Activated CD8-positive, alpha-beta T cell treated with anti-CD3 and anti-CD28 coated beads for 36 hours (primary cell): ENCODE measurements at regions not wholly inside any gene's neighbourhood (a gene's known extent, or its start where the extent isn't known, plus 50 kb on each side); places are given as distances from the start of the nearest gene placed in this dataset.

ENCODE experiments used
- ATAC-seq: fragments of 200-7000 bp; cut with Tn5 transposase; one replicate; pipeline ENCODE4 v1.10.0; 2021; ENCODE audit warnings: mild to moderate bottlenecking, moderate library complexity
- CTCF ChIA-PET: fragments of 350-600 bp; sonication (Branson Sonifier 250); formaldehyde crosslinking; loops from one replicate; lab custom pipeline; 2021; ENCODE audit warnings: antibody characterized with exemption; lab: Charles Lee
- POLR2A ChIA-PET: fragments of 350-600 bp; sonication (Branson Sonifier 250); formaldehyde crosslinking; loops from one replicate; lab custom pipeline; 2021; ENCODE audit warnings: antibody characterized with exemption; lab: Charles Lee
- DNase-seq: peaks from one replicate; pipeline ENCODE4 v3.0.0-alpha.2; 2020
- H3K27ac Mint-ChIP-seq: one replicate; pipeline ENCODE4 v1.8.0; 2021; ENCODE audit warnings: mild to moderate bottlenecking, mixed read lengths
- H3K27me3 Mint-ChIP-seq: one replicate; pipeline ENCODE4 v1.8.0; 2021; ENCODE audit warnings: mixed read lengths
- H3K36me3 Mint-ChIP-seq: one replicate; pipeline ENCODE4 v1.8.0; 2021; ENCODE audit warnings: low read depth, mixed read lengths
- H3K4me1 Mint-ChIP-seq: one replicate; pipeline ENCODE4 v1.8.0; 2021; ENCODE audit warnings: low read depth, mixed read lengths
- H3K4me3 Mint-ChIP-seq: one replicate; pipeline ENCODE4 v1.8.0; 2021; ENCODE audit warnings: mild to moderate bottlenecking, moderate library complexity, mixed read lengths
- H3K9me3 Mint-ChIP-seq: one replicate; pipeline ENCODE4 v1.8.0; 2021; ENCODE audit warnings: mixed read lengths
- CTCF ChIP-seq: fragments of 200-600 bp; IDR thresholded peaks from one replicate; pipeline ENCODE4 v1.8.0; 2022; ENCODE audit warnings: antibody characterized with exemption, mild to moderate bottlenecking
- intact Hi-C: fragments of 100-400 bp; cut with micrococcal nuclease; formaldehyde crosslinking; loops from one replicate; pipeline ENCODE4 v1.10.0; 2022

- no peak overlapping the region for H3K27ac Mint-ChIP-seq
- no peaks in the 10 kb centered on the region for H3K4me1 Mint-ChIP-seq
- CTCF ChIA-PET, result no interaction called here
- peak; percentile 9 for DNase-seq
- no peaks in the 10 kb centered on the region for H3K27me3 Mint-ChIP-seq
- no peak for ATAC-seq
- TF ChIP-seq CTCF, result peak; percentile 30
- H3K36me3 Mint-ChIP-seq, result no peaks in the 10 kb centered on the region
- H3K4me3 Mint-ChIP-seq, result no peak overlapping the region
- POLR2A ChIA-PET, result no interaction called here
- H3K9me3 Mint-ChIP-seq, result peaks cover 2% of the 10 kb centered on the region
- intact Hi-C loops, result no loop called here
These were observed 165.0 kb upstream of the SUCLG2 start for GRCh38 chr3:67819447-67819846.

- CTCF ChIA-PET, result no interaction called here
- ATAC-seq, result no peak
- Mint-ChIP-seq H3K27me3 (no peaks in the 10 kb centered on the region), H3K4me3 (no peak overlapping the region), H3K9me3 (no peaks in the 10 kb centered on the region), H3K4me1 (no peaks in the 10 kb centered on the region), H3K27ac (no peak overlapping the region), H3K36me3 (no peaks in the 10 kb centered on the region)
- TF ChIP-seq CTCF, result no peak
- intact Hi-C loops, result no loop called here
- no peak for DNase-seq
- POLR2A ChIA-PET, result no interaction called here
These were observed 155.0 kb upstream of the SUCLG2 start for GRCh38 chr3:67809370-67809935.

GRCh38 chr3:67808906-67809305 lies 154.5 kb upstream of the SUCLG2 start:
- no peak for TF ChIP-seq CTCF
- H3K4me3 Mint-ChIP-seq, result no peak overlapping the region
- no peaks in the 10 kb centered on the region for H3K27me3 Mint-ChIP-seq
- DNase-seq (no peak), ATAC-seq (no peak)
- ChIA-PET CTCF (no interaction called here), POLR2A (no interaction called here)
- H3K9me3 Mint-ChIP-seq, result peaks cover 3% of the 10 kb centered on the region
- intact Hi-C loops, result no loop called here
- no peaks in the 10 kb centered on the region for H3K4me1 Mint-ChIP-seq
- H3K27ac Mint-ChIP-seq, result no peak overlapping the region
- peaks cover 1% of the 10 kb centered on the region for H3K36me3 Mint-ChIP-seq

GRCh38 chr3:67804578-67804977 lies 150.2 kb upstream of the SUCLG2 start:
- H3K27ac Mint-ChIP-seq, result no peak overlapping the region
- intact Hi-C loops, result no loop called here
- no peaks in the 10 kb centered on the region for H3K27me3 Mint-ChIP-seq
- no peaks in the 10 kb centered on the region for H3K4me1 Mint-ChIP-seq
- H3K36me3 Mint-ChIP-seq, result peaks cover 7% of the 10 kb centered on the region
- H3K9me3 Mint-ChIP-seq, result peaks cover 18% of the 10 kb centered on the region
- CTCF ChIA-PET, result no interaction called here
- DNase-seq (no peak), ATAC-seq (no peak)
- POLR2A ChIA-PET, result no interaction called here
- H3K4me3 Mint-ChIP-seq, result no peak overlapping the region
- no peak for TF ChIP-seq CTCF

GRCh38 chr3:67804089-67804488 lies 149.7 kb upstream of the SUCLG2 start:
- no peak for TF ChIP-seq CTCF
- Mint-ChIP-seq H3K4me1 (no peaks in the 10 kb centered on the region), H3K4me3 (no peak overlapping the region), H3K36me3 (peaks cover 7% of the 10 kb centered on the region), H3K27me3 (no peaks in the 10 kb centered on the region), H3K27ac (no peak overlapping the region), H3K9me3 (peaks cover 18% of the 10 kb centered on the region)
- no peak for DNase-seq
- ChIA-PET CTCF (no interaction called here), POLR2A (no interaction called here)
- no peak for ATAC-seq
- intact Hi-C loops, result no loop called here
